ENCODE measurements at regions not wholly inside any gene's neighbourhood (a gene's known extent, or its start where the extent isn't known, plus 50 kb on each side); places are given as distances from the start of the nearest gene placed in this dataset.

- TF ChIP-seq CTCF (conservative IDR thresholded peaks at IDR 0.05; ENCODE audit: low read depth, low read length) (no peak), EZH2 (IDR thresholded peaks at IDR 0.05; ENCODE audit: borderline replicate concordance, low read depth, low read length, poor library complexity, severe bottlenecking) (no peak)
These were observed 77.5 kb upstream of the MIR17HG start for GRCh38 chr13:91270031-91270430.

Measured in A673 (cell line).